Immature natural killer cell (primary cell): ENCODE measurements at regions not wholly inside any gene's neighbourhood (a gene's known extent, or its start where the extent isn't known, plus 50 kb on each side); places are given as distances from the start of the nearest gene placed in this dataset.

Experiments used
- DNase-seq, 3 donors: peaks; one replicate each; pipeline ENCODE4 v3.0.0; 2022; ENCODE audit warnings: mixed read lengths in 1 of 3
- H3K27ac Mint-ChIP-seq, 6 donors: one replicate each; pipeline ENCODE4 v1.8.0; 2020; ENCODE audit warnings: mixed read lengths in 6 of 6, mild to moderate bottlenecking in 5 of 6, inconsistent platforms in 4 of 6, moderate library complexity in 3 of 6
- H3K27me3 Mint-ChIP-seq, 3 donors: one replicate each; pipeline ENCODE4 v1.8.0; 2020 to 2021; ENCODE audit warnings: low read depth in 3 of 3, mild to moderate bottlenecking in 3 of 3, mixed read lengths in 3 of 3, moderate library complexity in 3 of 3, inconsistent platforms in 1 of 3
- H3K36me3 Mint-ChIP-seq, 3 donors: one replicate each; pipeline ENCODE4 v1.8.0; 2020; ENCODE audit warnings: mixed read lengths in 3 of 3, inconsistent platforms in 2 of 3, mild to moderate bottlenecking in 2 of 3
- H3K4me1 Mint-ChIP-seq, 2 donors: one replicate each; pipeline ENCODE4 v1.8.0; 2020; ENCODE audit warnings: inconsistent platforms in 2 of 2, mild to moderate bottlenecking in 2 of 2, mixed read lengths in 2 of 2, moderate library complexity in 1 of 2
- H3K4me3 Mint-ChIP-seq, 5 donors: one replicate each; pipeline ENCODE4 v1.8.0; 2020; ENCODE audit warnings: mild to moderate bottlenecking in 5 of 5, mixed read lengths in 5 of 5, inconsistent platforms in 3 of 5, moderate library complexity in 3 of 5
- H3K9me3 Mint-ChIP-seq, 6 donors: one replicate each; pipeline ENCODE4 v1.8.0; 2020; ENCODE audit warnings: mild to moderate bottlenecking in 6 of 6, mixed read lengths in 6 of 6, inconsistent platforms in 4 of 6, moderate library complexity in 3 of 6

DNA sequence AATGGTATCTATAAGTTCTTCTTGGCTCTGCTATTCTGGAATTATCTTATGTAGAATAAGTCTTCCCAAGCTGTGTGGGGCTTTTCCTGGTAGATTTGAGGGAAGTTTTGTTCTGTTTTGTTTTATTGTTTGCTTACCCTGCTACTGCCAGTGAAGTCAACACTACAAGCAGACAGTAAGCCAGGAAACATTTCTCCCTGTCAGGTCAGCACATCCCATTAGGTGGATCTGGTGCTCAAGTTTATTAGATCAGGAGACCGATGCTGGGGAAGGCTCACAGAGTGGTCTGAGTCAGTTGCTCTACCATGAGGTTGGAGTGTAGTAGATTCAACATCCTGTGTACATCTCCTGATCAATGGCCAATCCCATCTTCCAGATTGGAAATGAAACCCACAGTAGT is 79.1 kb downstream of the ADRB2 start:
- H3K9me3 Mint-ChIP-seq = no peaks in the 10 kb centered on the region
- H3K27ac Mint-ChIP-seq = peak overlapping the region in 1 of 6 donors; percentile 8
- H3K4me3 Mint-ChIP-seq = no peak overlapping the region
- no peak for DNase-seq
- peaks cover 0 to 9% (median 3%) of the 10 kb centered on the region in 3 donors for H3K36me3 Mint-ChIP-seq
- peaks cover 13 to 19% of the 10 kb centered on the region in 2 donors for H3K4me1 Mint-ChIP-seq
- H3K27me3 Mint-ChIP-seq = peaks cover 0 to 3% (median 0%) of the 10 kb centered on the region in 3 donors

DNA sequence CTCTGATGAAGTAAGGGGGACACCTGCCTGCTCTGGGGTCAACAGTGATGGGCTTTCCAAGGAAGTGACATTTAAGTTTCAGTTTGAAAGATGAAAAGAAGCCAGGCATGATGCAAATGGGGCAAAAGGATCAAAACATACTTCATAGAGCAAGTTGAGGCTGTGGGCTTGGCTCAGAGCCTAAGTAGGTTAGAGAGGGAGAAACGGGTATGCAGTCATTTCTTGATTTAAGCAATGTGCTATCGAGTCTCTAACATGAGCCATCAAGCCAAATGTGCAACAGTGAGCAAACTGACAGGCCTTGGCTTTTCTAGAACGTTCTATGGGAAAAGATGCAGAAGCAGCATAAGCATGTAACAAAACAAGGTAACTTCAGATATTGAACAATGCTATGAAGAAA is 80.6 kb downstream of the ADRB2 start:
- H3K36me3 Mint-ChIP-seq = peaks cover 0 to 16% (median 3%) of the 10 kb centered on the region in 3 donors
- no peaks in the 10 kb centered on the region for H3K9me3 Mint-ChIP-seq
- no peak for DNase-seq
- peaks cover 0 to 3% (median 0%) of the 10 kb centered on the region in 3 donors for H3K27me3 Mint-ChIP-seq
- H3K4me1 Mint-ChIP-seq = peaks cover 21 to 33% of the 10 kb centered on the region in 2 donors
- peak overlapping the region in 1 of 6 donors; percentile 11 for H3K27ac Mint-ChIP-seq
- H3K4me3 Mint-ChIP-seq = no peak overlapping the region

DNA sequence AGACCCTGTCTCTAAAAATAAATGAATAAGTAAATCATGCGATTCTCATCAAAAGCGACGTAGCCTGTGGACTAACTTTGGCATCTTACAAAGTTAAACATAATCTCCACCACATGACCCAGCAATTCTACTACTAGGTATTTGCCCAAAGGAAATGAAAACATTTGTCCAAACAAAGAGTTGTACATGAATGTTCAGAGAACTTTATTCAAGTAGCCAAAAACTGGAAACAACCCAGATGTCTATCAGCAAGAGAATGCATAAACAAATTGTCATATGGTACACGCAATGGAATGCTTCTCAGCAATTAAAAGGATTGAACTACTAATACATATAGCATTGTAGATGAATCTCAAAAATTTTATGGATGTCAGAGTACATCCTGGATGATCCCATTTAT is 82.6 kb downstream of the ADRB2 start:
- H3K27me3 Mint-ChIP-seq = peaks cover 0 to 1% (median 0%) of the 10 kb centered on the region in 3 donors
- H3K4me1 Mint-ChIP-seq = peaks cover 22 to 35% of the 10 kb centered on the region in 2 donors
- H3K4me3 Mint-ChIP-seq = no peak overlapping the region
- no peaks in the 10 kb centered on the region for H3K9me3 Mint-ChIP-seq
- H3K36me3 Mint-ChIP-seq = peaks cover 0 to 16% (median 3%) of the 10 kb centered on the region in 3 donors
- peak overlapping the region in 1 of 6 donors; percentile 49 for H3K27ac Mint-ChIP-seq
- no peak for DNase-seq

DNA sequence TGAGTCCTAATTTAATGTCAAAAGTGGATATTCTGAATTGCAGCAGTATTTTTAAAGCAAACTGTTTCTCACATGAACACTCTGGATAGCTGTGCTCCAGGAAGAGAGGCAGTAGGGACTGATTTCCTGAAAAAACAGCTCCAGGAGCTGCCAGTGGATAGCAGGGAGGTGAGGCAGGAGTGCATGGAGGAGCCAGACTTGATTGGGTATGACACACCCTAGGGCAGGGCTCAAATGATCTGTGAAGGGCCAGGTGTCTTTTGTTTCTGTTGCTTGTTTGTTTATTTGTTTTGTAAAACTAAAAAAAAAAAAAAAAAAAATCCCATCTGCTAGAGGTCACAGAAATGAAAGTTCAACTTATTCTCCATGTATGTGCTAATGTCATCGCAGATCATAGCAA is 83.4 kb downstream of the ADRB2 start:
- H3K36me3 Mint-ChIP-seq = peaks cover 0 to 16% (median 3%) of the 10 kb centered on the region in 3 donors
- no peak overlapping the region for H3K27ac Mint-ChIP-seq
- peaks cover 0 to 1% (median 0%) of the 10 kb centered on the region in 3 donors for H3K27me3 Mint-ChIP-seq
- no peak overlapping the region for H3K4me3 Mint-ChIP-seq
- DNase-seq = no peak
- peaks cover 22 to 41% of the 10 kb centered on the region in 2 donors for H3K4me1 Mint-ChIP-seq
- H3K9me3 Mint-ChIP-seq = no peaks in the 10 kb centered on the region

DNA sequence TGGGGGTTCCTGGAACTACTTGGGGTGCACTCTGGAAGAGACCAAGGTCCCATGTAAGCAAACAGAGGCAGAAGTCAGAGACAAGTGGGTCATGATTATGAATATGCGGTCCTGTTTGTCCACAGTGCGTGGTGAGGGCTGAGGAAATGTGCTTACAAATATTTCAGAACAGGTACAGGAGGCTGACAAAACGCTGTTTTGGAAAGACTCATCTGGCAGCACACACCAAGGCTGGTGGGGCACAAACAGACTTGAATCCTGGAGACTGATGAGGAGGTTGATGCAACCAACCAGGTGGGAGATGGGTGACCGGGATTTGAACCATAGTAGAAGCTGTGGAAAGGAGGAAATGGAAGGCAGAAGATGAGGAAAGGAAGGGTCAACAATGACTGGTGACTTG is 83.8 kb downstream of the ADRB2 start:
- H3K4me3 Mint-ChIP-seq = peak overlapping the region in 1 of 5 donors; percentile 2
- H3K27ac Mint-ChIP-seq = peak overlapping the region in 3 of 6 donors; percentile 16 to 73 (median 62)

DNA sequence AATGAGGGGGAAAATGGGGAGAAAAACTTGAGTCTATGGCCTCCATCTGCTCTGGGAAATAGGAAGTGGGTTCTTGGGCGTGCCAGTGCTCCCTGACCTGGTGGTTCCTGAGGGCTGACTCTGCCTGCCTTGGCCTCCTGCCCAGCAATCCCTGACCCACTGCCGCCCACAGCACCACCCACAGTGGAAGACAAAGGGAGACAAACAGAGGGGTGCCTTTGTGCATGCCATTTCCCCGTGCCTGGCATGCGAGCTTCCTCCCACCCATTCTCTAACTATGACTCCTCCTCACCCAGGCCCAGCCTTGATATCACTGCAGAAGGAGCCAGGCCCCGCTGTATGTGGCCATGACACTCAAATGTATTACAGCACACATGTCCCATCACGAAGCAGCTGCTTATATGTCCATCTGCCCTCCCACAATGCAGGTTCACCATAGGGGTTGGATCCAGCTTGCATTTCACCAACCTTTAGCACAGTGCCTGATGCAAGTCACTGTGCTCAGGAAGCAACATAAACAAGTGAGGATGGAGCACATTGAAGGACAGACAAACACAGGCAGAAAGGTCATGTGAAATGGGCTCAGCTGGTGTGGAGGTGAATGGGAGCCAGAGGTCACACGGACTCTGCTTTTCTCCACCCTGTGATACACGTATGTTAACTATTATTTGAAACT is 84.4 kb downstream of the ADRB2 start:
- Mint-ChIP-seq H3K27me3 (peaks cover 0 to 1% (median 0%) of the 10 kb centered on the region in 3 donors), H3K27ac (peak overlapping the region in 3 of 6 donors; percentile 16 to 73 (median 39)), H3K9me3 (no peaks in the 10 kb centered on the region), H3K4me1 (peaks cover 21 to 36% of the 10 kb centered on the region in 2 donors), H3K4me3 (peak overlapping the region in 1 of 5 donors; percentile 2), H3K36me3 (peaks cover 0 to 15% (median 3%) of the 10 kb centered on the region in 3 donors)
- DNase-seq = no peak

More for the DNA sequence above, 83.8 kb downstream of the ADRB2 start:
- Mint-ChIP-seq H3K9me3 (no peaks in the 10 kb centered on the region), H3K27me3 (peaks cover 0 to 1% (median 0%) of the 10 kb centered on the region in 3 donors), H3K4me1 (peaks cover 22 to 41% of the 10 kb centered on the region in 2 donors), H3K36me3 (peaks cover 0 to 16% (median 3%) of the 10 kb centered on the region in 3 donors)
- DNase-seq = no peak

DNA sequence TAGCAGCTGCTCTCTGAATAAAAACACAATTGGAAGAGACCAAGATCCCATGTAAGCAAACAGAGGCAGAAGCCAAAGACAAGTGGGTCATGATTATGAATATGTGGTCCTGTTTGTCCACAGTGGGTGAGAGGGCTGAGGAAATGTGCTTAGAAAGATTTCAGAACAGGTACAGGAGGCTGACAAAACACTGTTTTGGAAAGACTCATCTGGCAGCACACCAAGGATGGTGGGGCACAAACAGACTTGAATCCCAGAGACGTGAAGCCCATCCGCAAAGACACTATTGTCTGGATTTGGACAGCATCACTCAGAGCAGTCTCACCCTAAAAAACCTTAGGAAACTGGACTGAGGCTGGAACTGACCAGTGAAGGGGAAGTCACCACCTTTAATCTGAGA is 85.0 kb downstream of the ADRB2 start:
- no peaks in the 10 kb centered on the region for H3K9me3 Mint-ChIP-seq
- H3K27me3 Mint-ChIP-seq = peaks cover 0 to 1% (median 0%) of the 10 kb centered on the region in 3 donors
- H3K4me3 Mint-ChIP-seq = no peak overlapping the region
- no peak for DNase-seq
- peak overlapping the region in 3 of 6 donors; percentile 16 to 39 (median 29) for H3K27ac Mint-ChIP-seq
- peaks cover 21 to 34% of the 10 kb centered on the region in 2 donors for H3K4me1 Mint-ChIP-seq
- H3K36me3 Mint-ChIP-seq = peaks cover 0 to 11% (median 3%) of the 10 kb centered on the region in 3 donors

DNA sequence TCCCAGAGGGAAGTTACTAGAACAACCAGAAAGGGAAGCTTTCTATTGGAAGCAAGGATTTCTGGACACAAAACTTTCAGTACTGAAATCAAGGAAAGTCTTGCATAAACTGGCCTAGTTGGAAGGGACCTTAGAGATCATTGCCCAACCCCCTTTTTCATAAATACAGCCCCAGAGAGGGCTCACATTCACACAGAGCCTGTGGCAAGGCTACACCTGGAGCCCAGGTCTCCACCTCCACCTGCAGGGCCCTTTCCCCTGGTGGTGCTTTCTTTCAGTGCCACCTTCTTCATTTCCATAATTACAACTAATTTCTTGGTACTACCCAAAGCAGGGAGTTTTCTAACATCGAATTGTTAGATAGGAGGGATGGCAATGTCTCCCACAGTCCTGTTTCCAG is 85.7 kb downstream of the ADRB2 start:
- Mint-ChIP-seq H3K27me3 (peaks cover 0 to 1% (median 0%) of the 10 kb centered on the region in 3 donors), H3K27ac (peak overlapping the region in 2 of 6 donors; percentile 7 to 31), H3K36me3 (peaks cover 0 to 7% (median 3%) of the 10 kb centered on the region in 3 donors), H3K9me3 (no peaks in the 10 kb centered on the region), H3K4me3 (no peak overlapping the region), H3K4me1 (peaks cover 21 to 34% of the 10 kb centered on the region in 2 donors)
- no peak for DNase-seq

DNA sequence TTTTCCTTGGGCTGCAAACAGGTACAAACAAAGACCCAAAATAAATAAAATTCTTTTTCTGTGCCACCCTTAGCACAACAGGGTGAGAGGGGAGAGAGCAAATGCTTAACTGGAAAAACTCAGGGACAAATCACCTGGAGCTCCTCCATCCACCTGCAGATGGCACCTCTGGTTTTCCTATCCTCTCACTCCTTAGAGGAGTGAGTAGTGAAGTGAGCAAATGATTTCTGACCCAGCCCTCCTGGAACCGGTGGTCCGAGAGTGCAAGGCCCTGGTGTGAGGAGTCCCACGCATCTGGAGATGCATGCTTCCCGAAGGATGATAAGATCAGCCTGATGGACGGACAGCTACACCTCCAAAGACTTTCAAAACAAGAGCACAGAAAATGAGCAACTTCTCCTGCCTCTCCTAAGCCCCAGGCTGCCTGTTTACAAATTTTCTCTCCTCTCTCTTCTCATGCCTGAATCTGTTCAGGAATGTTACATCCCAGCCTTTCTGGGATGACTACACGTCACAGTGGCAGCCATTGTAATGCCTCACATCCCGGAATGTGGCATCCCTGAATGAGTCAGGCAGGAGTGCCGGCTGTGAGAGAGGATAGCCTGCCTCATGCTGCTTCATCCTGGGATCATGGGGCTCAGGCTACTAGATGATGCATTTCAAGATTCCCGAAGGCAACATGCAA is 86.4 kb downstream of the ADRB2 start:
- Mint-ChIP-seq H3K4me1 (peaks cover 21 to 34% of the 10 kb centered on the region in 2 donors), H3K36me3 (peaks cover 0 to 10% (median 2%) of the 10 kb centered on the region in 3 donors), H3K27ac (peak overlapping the region in 2 of 6 donors; percentile 21 to 26), H3K27me3 (peaks cover 0 to 1% (median 0%) of the 10 kb centered on the region in 3 donors), H3K4me3 (no peak overlapping the region), H3K9me3 (no peaks in the 10 kb centered on the region)
- DNase-seq = no peak

DNA sequence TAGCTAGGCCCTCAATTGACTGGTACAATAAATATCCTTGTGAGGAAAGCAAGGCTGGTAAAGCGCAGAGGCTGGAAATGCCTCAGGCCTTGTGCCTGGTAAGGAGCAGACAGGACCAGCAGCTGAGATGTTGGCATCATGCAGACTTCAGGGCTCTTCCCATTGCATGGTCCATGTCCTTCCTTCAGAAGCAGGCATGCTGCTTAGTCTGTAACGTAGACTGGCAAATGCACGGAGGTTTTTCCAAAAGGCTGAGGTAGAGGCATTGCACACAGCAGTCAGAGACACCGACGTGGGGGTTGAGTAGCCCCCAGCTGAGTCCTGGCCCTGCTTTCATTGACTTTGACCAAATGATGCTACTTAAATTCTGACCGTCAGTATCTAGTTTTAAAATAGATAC is 87.1 kb downstream of the ADRB2 start:
- Mint-ChIP-seq H3K36me3 (peaks cover 0 to 10% (median 0%) of the 10 kb centered on the region in 3 donors), H3K4me3 (no peak overlapping the region), H3K27ac (peak overlapping the region in 2 of 6 donors; percentile 21 to 26), H3K9me3 (no peaks in the 10 kb centered on the region), H3K4me1 (peaks cover 21 to 34% of the 10 kb centered on the region in 2 donors), H3K27me3 (peaks cover 0 to 1% (median 0%) of the 10 kb centered on the region in 3 donors)
- no peak for DNase-seq

DNA sequence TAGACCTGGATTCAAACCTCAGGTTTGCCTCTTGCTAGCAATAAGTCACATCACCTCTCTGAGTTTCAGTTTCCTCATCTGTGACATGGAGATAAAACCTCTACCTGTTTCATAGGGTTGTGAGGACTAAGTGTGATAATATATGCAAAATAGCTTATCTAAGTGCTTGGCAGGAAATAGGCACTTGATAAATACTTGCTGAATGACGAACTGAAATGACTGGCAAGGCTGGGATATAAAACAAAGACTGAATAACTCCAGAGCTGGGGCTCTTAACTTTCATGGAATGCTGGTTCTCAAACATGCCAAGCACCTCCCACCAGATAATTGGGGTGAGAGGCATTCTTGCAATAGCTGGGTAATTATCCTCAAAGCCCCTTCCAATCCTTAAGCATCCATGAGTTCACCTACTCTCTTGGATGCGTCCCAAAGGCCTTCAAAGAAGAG is 87.6 kb downstream of the ADRB2 start:
- peaks cover 0 to 1% (median under 1%) of the 10 kb centered on the region in 3 donors for H3K27me3 Mint-ChIP-seq
- H3K4me1 Mint-ChIP-seq = peaks cover 21 to 34% of the 10 kb centered on the region in 2 donors
- no peak for DNase-seq
- no peaks in the 10 kb centered on the region for H3K9me3 Mint-ChIP-seq
- no peak overlapping the region for H3K4me3 Mint-ChIP-seq
- H3K36me3 Mint-ChIP-seq = peaks cover 0 to 10% (median 0%) of the 10 kb centered on the region in 3 donors
- H3K27ac Mint-ChIP-seq = peak overlapping the region in 2 of 6 donors; percentile 18 to 65

DNA sequence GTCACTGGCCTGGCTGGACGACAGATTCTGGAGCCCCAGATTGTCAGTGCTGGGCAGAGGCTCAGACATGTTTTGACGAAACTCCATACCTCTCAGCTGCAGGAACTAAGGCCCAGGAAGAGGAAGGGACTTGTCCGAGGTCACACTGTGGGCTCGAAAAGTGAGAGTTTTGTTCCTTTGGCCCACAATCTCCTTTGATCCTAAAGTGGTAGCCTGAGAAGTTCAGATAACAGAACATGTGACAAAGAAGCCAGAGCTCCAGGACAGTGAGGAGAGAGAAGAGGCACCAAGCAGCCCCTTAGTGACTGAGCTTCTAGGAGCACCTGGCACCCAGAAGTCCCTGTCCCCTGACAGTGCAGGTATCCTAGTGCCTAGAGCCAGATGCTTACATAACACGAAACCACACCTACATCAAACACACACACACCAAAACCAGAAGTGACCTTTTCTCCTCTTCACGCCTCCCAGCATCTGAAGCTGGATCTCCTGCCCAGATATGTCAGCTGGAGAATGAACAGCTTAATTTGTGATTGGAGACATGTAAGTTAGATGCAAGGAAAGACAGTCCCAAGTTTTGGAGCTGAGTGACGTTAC is 88.9 kb downstream of the ADRB2 start:
- peaks cover 0 to 10% (median 0%) of the 10 kb centered on the region in 3 donors for H3K36me3 Mint-ChIP-seq
- peaks cover 13 to 25% of the 10 kb centered on the region in 2 donors for H3K4me1 Mint-ChIP-seq
- H3K27me3 Mint-ChIP-seq = peaks cover 2 to 3% (median 2%) of the 10 kb centered on the region in 3 donors
- no peak for DNase-seq
- peak overlapping the region in 1 of 6 donors; percentile 0 for H3K27ac Mint-ChIP-seq
- H3K4me3 Mint-ChIP-seq = no peak overlapping the region
- no peaks in the 10 kb centered on the region for H3K9me3 Mint-ChIP-seq

DNA sequence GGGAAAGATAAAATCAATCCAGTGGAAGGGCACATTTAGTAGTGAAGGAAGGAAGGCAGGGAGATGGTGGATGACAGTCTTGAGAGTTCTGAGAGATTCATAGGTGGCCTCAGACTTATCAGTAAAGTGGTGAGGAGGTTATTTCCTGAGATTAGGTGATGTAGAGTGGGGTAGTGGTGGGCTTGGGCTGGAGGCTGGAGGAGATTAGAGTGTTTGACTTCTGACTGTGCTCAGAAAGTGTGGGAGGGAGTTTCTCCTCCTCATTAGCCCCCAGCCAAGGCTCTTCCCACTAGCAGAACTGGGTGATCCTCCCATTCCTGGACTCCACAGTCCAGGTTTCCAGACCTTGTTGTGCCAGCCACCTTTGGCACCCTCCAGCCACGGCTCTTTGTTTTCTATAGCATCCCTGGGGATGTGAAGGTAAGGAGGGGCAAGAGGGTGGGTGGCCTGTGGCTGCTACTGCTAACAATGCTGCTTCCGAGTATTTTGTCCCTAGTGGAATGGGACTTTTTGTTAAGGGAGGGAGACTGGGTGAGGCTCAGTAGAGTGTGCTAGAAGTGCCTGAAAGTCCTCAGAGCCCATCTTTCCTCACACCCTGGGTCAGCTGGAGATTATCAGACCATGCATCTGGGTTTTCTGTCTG is 94.4 kb downstream of the ADRB2 start:
- Mint-ChIP-seq H3K4me3 (no peak overlapping the region), H3K27ac (peak overlapping the region in 2 of 6 donors; percentile 60 to 83), H3K9me3 (no peaks in the 10 kb centered on the region), H3K27me3 (peaks cover 2 to 4% (median 3%) of the 10 kb centered on the region in 3 donors), H3K36me3 (peaks cover 0 to 4% (median 0%) of the 10 kb centered on the region in 3 donors), H3K4me1 (peaks cover 1 to 4% of the 10 kb centered on the region in 2 donors)
- DNase-seq = no peak
